GM12878 (cell line): ENCODE measurements at regions not wholly inside any gene's neighbourhood (a gene's known extent, or its start where the extent isn't known, plus 50 kb on each side); places are given as distances from the start of the nearest gene placed in this dataset.

ENCODE experiments used
- ATAC-seq: fragments of 200-7000 bp; cut with Tn5 transposase; 3 replicates; pipeline ENCODE4 v1.9.1; 2020; ENCODE audit warnings: mild to moderate bottlenecking, moderate library complexity
- BruUV-seq: library from RNA; stranded (reverse); fragments of 400-500 nt; replicated peaks from 2 replicates; lab custom pipeline; 2021; lab: Mats Ljungman, UMichigan
- CTCF ChIA-PET: fragments of 300-600 bp; sonication (Branson Sonifier 250); formaldehyde crosslinking; extraction: SDS; loops from one replicate; lab custom pipeline; 2021; ENCODE audit warnings: inconsistent platforms; lab: Yijun Ruan, JAX
- POLR2A ChIA-PET: fragments of 350-600 bp; formaldehyde crosslinking; extraction: SDS; loops from one replicate; lab custom pipeline; 2021; ENCODE audit warnings: inconsistent platforms; lab: Charles Lee
- RAD21 ChIA-PET: fragments of 300-600 bp; sonication (Branson Sonifier 250); formaldehyde crosslinking; loops from one replicate; lab custom pipeline; 2023; ENCODE audit warnings: antibody characterized with exemption; ENCODE audit not compliant: unreplicated experiment; lab: Charles Lee
- SMC1A ChIA-PET: fragments of 300-600 bp; sonication (Branson Sonifier 250); formaldehyde crosslinking; loops from one replicate; lab custom pipeline; 2023; ENCODE audit not compliant: unreplicated experiment, uncharacterized antibody; lab: Charles Lee
- DNase-seq: peaks from one replicate; pipeline ENCODE4 v3.0.0-alpha.2; 2011; ENCODE audit warnings: low read depth, low spot score
- FAIRE-seq: peaks from 3 replicates; lab custom pipeline; 2011; peaks lifted over from hg19 to GRCh38; lab: Jason Lieb, UNC
- H2AFZ ChIP-seq: 2 replicates; pipeline ENCODE4 v1.6.0; 2011; ENCODE audit warnings: low read depth, low read length, control low read depth; ENCODE audit not compliant: control insufficient read depth
- H3K27ac ChIP-seq: 2 replicates; pipeline ENCODE4 v1.5.1; 2011; ENCODE audit warnings: control low read depth; ENCODE audit not compliant: control insufficient read depth, insufficient read depth
- H3K27me3 ChIP-seq, 2 experiments: replicated peaks in 1 of 2; 2 replicates each; pipeline versions ENCODE4 v1.6.0 to v1.6.1; 2011; ENCODE audit warnings: low read length in 1 of 2; ENCODE audit not compliant: control insufficient read depth in 2 of 2, insufficient read depth in 2 of 2
- H3K36me3 ChIP-seq, 2 experiments: 2 replicates each; pipeline ENCODE4 v1.5.1; 2011; ENCODE audit warnings: low read length in 1 of 2; ENCODE audit not compliant: control insufficient read depth in 2 of 2, insufficient read depth in 2 of 2
- H3K4me1 ChIP-seq: 2 replicates; pipeline ENCODE4 v1.6.1; 2011; ENCODE audit warnings: mild to moderate bottlenecking, low read length, moderate library complexity, mixed read lengths; ENCODE audit not compliant: control insufficient read depth, insufficient read depth
- H3K4me2 ChIP-seq: 2 replicates; pipeline ENCODE4 v1.6.0; 2011; ENCODE audit warnings: control low read depth; ENCODE audit not compliant: control insufficient read depth, insufficient read depth
- H3K4me3 ChIP-seq: fragments of 200-600 bp; sonication (generic); 2 replicates; pipeline ENCODE4 v1.5.1; 2016
- H3K79me2 ChIP-seq: 2 replicates; pipeline ENCODE4 v1.6.0; 2011; ENCODE audit warnings: low read length; ENCODE audit not compliant: control insufficient read depth, insufficient read depth
- H3K9ac ChIP-seq: 2 replicates; pipeline ENCODE4 v1.8.0; 2011; ENCODE audit warnings: low read length, control low read depth, mixed read lengths; ENCODE audit not compliant: control insufficient read depth, insufficient read depth
- H3K9me3 ChIP-seq: replicated peaks from 3 replicates; pipeline ENCODE4 v1.5.1; 2011; ENCODE audit warnings: mild to moderate bottlenecking, low read length; ENCODE audit not compliant: control insufficient read depth, insufficient read depth
- H4K20me1 ChIP-seq: 2 replicates; pipeline ENCODE4 v1.6.0; 2011; ENCODE audit not compliant: control insufficient read depth, insufficient read depth
- HDAC6 ChIP-seq: fragments of 200-600 bp; sonication (generic); IDR thresholded peaks from one replicate; pipeline ENCODE4 v1.8.0; 2017; ENCODE audit warnings: antibody characterized with exemption; ENCODE audit not compliant: unreplicated experiment
- KDM1A ChIP-seq: fragments of 200-600 bp; sonication (generic); IDR thresholded peaks from 2 replicates; pipeline ENCODE4 v1.6.1; 2016; ENCODE audit warnings: borderline replicate concordance
- MTA3 ChIP-seq: IDR thresholded peaks from 2 replicates; pipeline ENCODE4 v1.6.1; 2012; ENCODE audit warnings: low read length, inconsistent platforms, borderline replicate concordance
- SIN3A ChIP-seq: IDR thresholded peaks from 2 replicates; pipeline ENCODE4 v1.6.1; 2012; ENCODE audit warnings: low read depth, low read length, improper control_type of control experiment
- STAT1 ChIP-seq: fragments of 450-650 bp; conservative IDR thresholded peaks from 2 replicates; pipeline ENCODE4 v1.6.1; 2014; ENCODE audit warnings: antibody characterized with exemption, mild to moderate bottlenecking
- USF2 ChIP-seq: IDR thresholded peaks from 2 replicates; pipeline ENCODE4 v1.6.1; 2011; ENCODE audit warnings: low read depth, low read length, improper control_type of control experiment, borderline replicate concordance
- ZNF207 ChIP-seq: fragments of 450-650 bp; IDR thresholded peaks from 2 replicates; pipeline ENCODE4 v1.6.1; 2014; ENCODE audit warnings: antibody characterized with exemption, mild to moderate bottlenecking, borderline replicate concordance
- WGBS: methylation state at CpG from one replicate; pipeline ENCODE4 v1.1.6; 2016; ENCODE audit warnings: low lambda C conversion rate; ENCODE audit not compliant: insufficient replicate concordance, insufficient coverage; ENCODE audit errors: missing lambda C conversion rate; 5-methylcytosine and 5-hydroxymethylcytosine counted together
- in situ Hi-C: fragments of 300-500 bp; cut with MboI; formaldehyde crosslinking; loops from 9 replicates; pipeline ENCODE4 v1.14.3; 2018; ENCODE audit warnings: mixed read lengths
- intact Hi-C: fragments of 100-400 bp; cut with micrococcal nuclease; formaldehyde crosslinking; loops from one replicate; pipeline ENCODE4 v1.14.2; 2022; ENCODE audit not compliant: unreplicated experiment

GRCh38 chr6:28726569-28727309 lies 197.0 kb downstream of the TRIM27 start:
- Histone ChIP-seq H3K4me3 (no peak overlapping the region), H4K20me1 (no peaks in the 10 kb centered on the region), H3K4me1 (no peaks in the 10 kb centered on the region), H3K27me3 (no peaks in the 10 kb centered on the region; a peak in 1 of 4 replicates), H3K9me3 (no peaks in the 10 kb centered on the region; the same call in 2 of the 3 replicates), H3K27ac (no peak overlapping the region), H3K9ac (no peak overlapping the region), H3K36me3 (no peaks in the 10 kb centered on the region), H3K4me2 (no peak overlapping the region), H3K79me2 (no peaks in the 10 kb centered on the region), H2AFZ (no peak overlapping the region)
- ChIA-PET RAD21 (interaction anchor here (0.9 kb wide), 1 partner anchor 169 kb away, joined by 3 read pairs; no protein-coding TSS in a partner anchor), POLR2A (no interaction called here), CTCF (no interaction called here), SMC1A (interaction anchor here (0.8 kb wide), 1 partner anchor 137 kb away, joined by 3 read pairs; no protein-coding TSS in a partner anchor)
- ATAC-seq (no peak), DNase-seq (no peak), FAIRE-seq (no peak)
- TF ChIP-seq KDM1A (no peak), HDAC6 (no peak), USF2 (no peak), MTA3 (no peak), ZNF207 (no peak), SIN3A (no peak), STAT1 (no peak)
- intact Hi-C loops = no loop called here
- in situ Hi-C loops = no loop called here
- no TSS peak for BruUV-seq
- 66% methylated on average over 13 of the region's 13 CpGs for WGBS
